Adrenal gland (tissue), 9 donors: ENCODE measurements at regions not wholly inside any gene's neighbourhood (a gene's known extent, or its start where the extent isn't known, plus 50 kb on each side); places are given as distances from the start of the nearest gene placed in this dataset.

Source experiments
- DNase-seq, 7 donors: peaks; one replicate each; pipeline ENCODE4 v3.0.0-alpha.2; 2019 to 2020
- H3K27ac ChIP-seq, 5 donors: fragments of 200-600 bp; sonication (generic) in 4 of 5; 1 replicate in 3 of 5; 2 replicates in 2 of 5; pipeline versions ENCODE4 v1.5.1 to v1.8.0; 2016 to 2020; ENCODE audit warnings: mild to moderate bottlenecking in 1 of 5
- H3K27me3 ChIP-seq: fragments of 200-600 bp; 2 replicates; pipeline ENCODE4 v1.8.0; 2021
- H3K36me3 ChIP-seq, 2 donors: fragments of 200-600 bp; replicated peaks in 1 of 2; 1 replicate in 1 of 2; 2 replicates in 1 of 2; pipeline versions ENCODE4 v1.5.1 to v1.8.0; 2018 to 2022
- H3K4me1 ChIP-seq, 2 donors: fragments of 200-600 bp; replicated peaks in 1 of 2; 1 replicate in 1 of 2; 2 replicates in 1 of 2; pipeline versions ENCODE4 v1.5.1 to v1.8.0; 2018 to 2021
- H3K4me3 ChIP-seq, 4 donors: fragments of 200-600 bp; sonication (generic) in 3 of 4; one replicate each; pipeline ENCODE4 v1.5.1; 2016 to 2018
- H3K9me3 ChIP-seq, 3 donors: fragments of 200-600 bp; sonication (generic) in 1 of 3; replicated peaks in 1 of 3; 1 replicate in 2 of 3; 2 replicates in 1 of 3; pipeline versions ENCODE4 v1.5.1 to v1.8.0; 2016 to 2021
- CTCF ChIP-seq, 6 experiments: fragments of 450-650 bp in 4 of 6; fragments of 200-600 bp in 2 of 6; sonication (generic) in 1 of 6; IDR thresholded peaks; 1 replicate in 5 of 6; 2 replicates in 1 of 6; pipeline versions ENCODE4 v1.5.1 to v1.8.0; 2016 to 2021; ENCODE audit warnings: antibody characterized with exemption in 6 of 6, mild to moderate bottlenecking in 2 of 6, moderate library complexity in 1 of 6
- POLR2A ChIP-seq, 2 donors: fragments of 450-650 bp; IDR thresholded peaks; one replicate each; pipeline ENCODE4 v1.6.1; 2017; ENCODE audit warnings: antibody characterized with exemption in 2 of 2, mild to moderate bottlenecking in 2 of 2, moderate library complexity in 1 of 2
- WGBS, 4 donors: extraction: QIAGEN DNeasy Blood & Tissue Kit in 2 of 4; methylation state at CpG; one replicate each; pipeline versions ENCODE4 v1.1.5 to v1.1.7; 2013 to 2017; 5-methylcytosine and 5-hydroxymethylcytosine counted together
- intact Hi-C, 2 donors: fragments of 100-400 bp; cut with DNase I; formaldehyde crosslinking; loops; one replicate each; pipeline versions ENCODE4 v1.14.1 to v1.15.0; 2022 to 2023
- donor health status: healthy with polysubstance abuse.
- donor health status: Bipolar disorder and iron deficiency.
- donor health status: DM: yes; HTN: yes; CAD: no.
- donor health status: DM: no; HTN: no; CAD: no.
- donor health status: DM: no; HTN: no; CAD: no.

GRCh38 chr15:93360318-93360717 is 271.3 kb upstream of the RGMA start:
- no peaks in the 10 kb centered on the region for H3K9me3 ChIP-seq

GRCh38 chr15:93359425-93360131 is 270.6 kb upstream of the RGMA start:
- TF ChIP-seq POLR2A (IDR thresholded peaks at IDR 0.05) (no peak), CTCF (IDR thresholded peaks at IDR 0.05) (no peak)
- Histone ChIP-seq H3K9me3 (no peaks in the 10 kb centered on the region), H3K4me1 (no peaks in the 10 kb centered on the region), H3K4me3 (no peak overlapping the region), H3K27ac (no peak overlapping the region), H3K36me3 (no peaks in the 10 kb centered on the region), H3K27me3 (no peaks in the 10 kb centered on the region)
- intact Hi-C loops = no loop called here
- WGBS, 4 donors = 61 to 65% (median 63%) methylated on average over 15 of the region's 15 CpGs
- no peak for DNase-seq

More at GRCh38 chr15:93360318-93360717, 271.3 kb upstream of the RGMA start:
- H3K27ac ChIP-seq = no peak overlapping the region
- no peak for DNase-seq
- no peak overlapping the region for H3K4me3 ChIP-seq
- WGBS, 4 donors = 58 to 66% (median 63%) methylated on average over 7 of the region's 7 CpGs
- no peaks in the 10 kb centered on the region for H3K4me1 ChIP-seq
- no peaks in the 10 kb centered on the region for H3K27me3 ChIP-seq
- TF ChIP-seq POLR2A (IDR thresholded peaks at IDR 0.05) = no peak
- TF ChIP-seq CTCF (IDR thresholded peaks at IDR 0.05) = no peak
- intact Hi-C loops = no loop called here
- H3K36me3 ChIP-seq = no peaks in the 10 kb centered on the region

GRCh38 chr15:93359060-93359408 is 270.0 kb upstream of the RGMA start:
- Histone ChIP-seq H3K27ac (no peak overlapping the region), H3K4me3 (no peak overlapping the region), H3K36me3 (no peaks in the 10 kb centered on the region), H3K9me3 (no peaks in the 10 kb centered on the region), H3K4me1 (no peaks in the 10 kb centered on the region), H3K27me3 (no peaks in the 10 kb centered on the region)
- no peak for DNase-seq
- 69 to 78% (median 74%) methylated on average over 6 of the region's 6 CpGs for WGBS, 4 donors
- TF ChIP-seq CTCF (IDR thresholded peaks at IDR 0.05) (no peak), POLR2A (IDR thresholded peaks at IDR 0.05) (no peak)
- intact Hi-C loops = no loop called here

- WGBS, 4 donors = 67 to 74% (median 70%) methylated on average over 19 of the region's 19 CpGs
- DNase-seq = no peak
- Histone ChIP-seq H3K4me1 (no peaks in the 10 kb centered on the region), H3K4me3 (no peak overlapping the region), H3K27me3 (no peaks in the 10 kb centered on the region), H3K36me3 (no peaks in the 10 kb centered on the region), H3K27ac (no peak overlapping the region), H3K9me3 (no peaks in the 10 kb centered on the region)
- TF ChIP-seq POLR2A (IDR thresholded peaks at IDR 0.05) (no peak), CTCF (IDR thresholded peaks at IDR 0.05) (no peak)
- intact Hi-C loops = no loop called here
These were observed 269.4 kb upstream of the RGMA start for GRCh38 chr15:93358166-93359059.
